ENCODE measurements at regions not wholly inside any gene's neighbourhood (a gene's known extent, or its start where the extent isn't known, plus 50 kb on each side); places are given as distances from the start of the nearest gene placed in this dataset.

- TF ChIP-seq CTCF (IDR thresholded peaks at IDR 0.05): no peak
- TF ChIP-seq FOXJ3 (CRISPR knock-in tag; IDR thresholded peaks at IDR 0.05; ENCODE audit: borderline replicate concordance): no peak
- TF ChIP-seq CBFB (CRISPR knock-in tag; IDR thresholded peaks at IDR 0.05; ENCODE audit: low read depth): no peak
- no peak for TF ChIP-seq TCF7 (CRISPR knock-in tag; IDR thresholded peaks at IDR 0.05; ENCODE audit: low read depth)
- TF ChIP-seq ZNF263 (CRISPR knock-in tag; IDR thresholded peaks at IDR 0.05; ENCODE audit: low read depth): no peak
- TF ChIP-seq ESRRA (CRISPR knock-in tag; IDR thresholded peaks at IDR 0.05; ENCODE audit: borderline replicate concordance): no peak
- TF ChIP-seq USF2 (CRISPR knock-in tag; IDR thresholded peaks at IDR 0.05): no peak
- no peak for TF ChIP-seq TEAD1 (CRISPR knock-in tag; IDR thresholded peaks at IDR 0.05)
- no peak for TF ChIP-seq MLX (CRISPR knock-in tag; IDR thresholded peaks at IDR 0.05)
- TF ChIP-seq MAX (CRISPR knock-in tag; IDR thresholded peaks at IDR 0.05): no peak
- no peak for TF ChIP-seq ZNF138 (CRISPR knock-in tag; conservative IDR thresholded peaks at IDR 0.05)
Observed at GRCh38 chr7:89760690-89761089, 393.6 kb upstream of the STEAP1 start.

All from WTC11 (cell line).